GM10248 (cell line): ENCODE measurements at regions not wholly inside any gene's neighbourhood (a gene's known extent, or its start where the extent isn't known, plus 50 kb on each side); places are given as distances from the start of the nearest gene placed in this dataset.

Experiments used
- CTCF ChIA-PET: fragments of 300-600 bp; sonication (Branson Sonifier 250); formaldehyde crosslinking; extraction: SDS; loops from one replicate; lab custom pipeline; 2021; ENCODE audit warnings: antibody characterized with exemption; lab: Yijun Ruan, JAX
- POLR2A ChIA-PET: fragments of 350-650 bp; sonication (Branson Sonifier 250); formaldehyde crosslinking; extraction: SDS; loops from one replicate; lab custom pipeline; 2020; ENCODE audit warnings: antibody characterized with exemption; lab: Yijun Ruan, JAX
- DNase-seq: peaks from one replicate; pipeline ENCODE4 v3.0.0; 2012; ENCODE audit errors: extremely low spot score
- TF ChIP-seq, protein P1 (sequence below): IDR thresholded peaks from 2 replicates; pipeline ENCODE4 v1.5.1; 2012; ENCODE audit warnings: mild to moderate bottlenecking, low read depth; ENCODE audit errors: extremely low read depth, missing control alignments, control extremely low read depth

DNA sequence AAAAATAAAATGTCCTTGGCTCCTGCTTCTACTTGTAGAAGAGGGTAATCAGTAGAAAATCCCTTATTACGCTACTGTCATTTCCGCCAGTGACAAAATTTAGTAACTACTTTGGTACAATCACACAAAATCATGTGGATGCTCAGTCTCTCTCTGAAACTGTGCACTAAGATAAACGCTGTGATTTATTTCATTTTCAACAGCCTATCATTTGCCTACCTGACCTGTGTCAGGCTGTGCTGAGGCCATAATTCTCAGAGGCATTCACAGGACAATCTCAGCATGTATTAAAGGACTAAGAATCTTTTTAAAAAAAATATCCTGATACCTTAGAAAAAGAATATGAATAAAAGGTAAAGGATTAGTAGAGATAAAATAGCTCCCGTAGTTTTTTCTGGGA lies 226.0 kb downstream of the RASSF9 start:
- TF ChIP-seq, protein P1, sequence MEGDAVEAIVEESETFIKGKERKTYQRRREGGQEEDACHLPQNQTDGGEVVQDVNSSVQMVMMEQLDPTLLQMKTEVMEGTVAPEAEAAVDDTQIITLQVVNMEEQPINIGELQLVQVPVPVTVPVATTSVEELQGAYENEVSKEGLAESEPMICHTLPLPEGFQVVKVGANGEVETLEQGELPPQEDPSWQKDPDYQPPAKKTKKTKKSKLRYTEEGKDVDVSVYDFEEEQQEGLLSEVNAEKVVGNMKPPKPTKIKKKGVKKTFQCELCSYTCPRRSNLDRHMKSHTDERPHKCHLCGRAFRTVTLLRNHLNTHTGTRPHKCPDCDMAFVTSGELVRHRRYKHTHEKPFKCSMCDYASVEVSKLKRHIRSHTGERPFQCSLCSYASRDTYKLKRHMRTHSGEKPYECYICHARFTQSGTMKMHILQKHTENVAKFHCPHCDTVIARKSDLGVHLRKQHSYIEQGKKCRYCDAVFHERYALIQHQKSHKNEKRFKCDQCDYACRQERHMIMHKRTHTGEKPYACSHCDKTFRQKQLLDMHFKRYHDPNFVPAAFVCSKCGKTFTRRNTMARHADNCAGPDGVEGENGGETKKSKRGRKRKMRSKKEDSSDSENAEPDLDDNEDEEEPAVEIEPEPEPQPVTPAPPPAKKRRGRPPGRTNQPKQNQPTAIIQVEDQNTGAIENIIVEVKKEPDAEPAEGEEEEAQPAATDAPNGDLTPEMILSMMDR: no peak
- ChIA-PET POLR2A (no interaction called here), CTCF (no interaction called here)
- DNase-seq: no peak

DNA sequence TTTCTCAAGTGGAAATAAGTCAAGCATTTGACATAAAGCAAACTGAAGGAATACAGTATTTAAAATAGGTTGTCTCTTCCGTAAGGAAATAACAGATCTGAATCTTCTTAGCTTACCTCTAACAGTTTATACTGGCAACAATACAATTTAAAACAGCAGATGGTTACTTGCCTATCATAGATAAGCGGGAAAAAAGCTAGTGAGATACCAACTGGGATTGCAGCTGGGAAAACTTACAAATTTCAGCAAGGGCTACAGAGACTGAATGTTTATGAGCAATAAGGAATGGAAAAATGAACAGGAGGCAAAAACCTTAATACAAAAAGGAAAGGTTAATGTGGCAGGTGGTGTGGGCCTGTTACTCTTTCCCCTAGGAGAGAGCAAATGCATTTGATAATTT lies 220.0 kb downstream of the RASSF9 start:
- TF ChIP-seq, protein P1: no peak
- no peak for DNase-seq
- ChIA-PET CTCF (interaction anchor here (0.8 to 1.1 kb wide), 3 partner anchors 22 to 58 kb away, joined by 3 read pairs; no protein-coding TSS in a partner anchor), POLR2A (no interaction called here)

DNA sequence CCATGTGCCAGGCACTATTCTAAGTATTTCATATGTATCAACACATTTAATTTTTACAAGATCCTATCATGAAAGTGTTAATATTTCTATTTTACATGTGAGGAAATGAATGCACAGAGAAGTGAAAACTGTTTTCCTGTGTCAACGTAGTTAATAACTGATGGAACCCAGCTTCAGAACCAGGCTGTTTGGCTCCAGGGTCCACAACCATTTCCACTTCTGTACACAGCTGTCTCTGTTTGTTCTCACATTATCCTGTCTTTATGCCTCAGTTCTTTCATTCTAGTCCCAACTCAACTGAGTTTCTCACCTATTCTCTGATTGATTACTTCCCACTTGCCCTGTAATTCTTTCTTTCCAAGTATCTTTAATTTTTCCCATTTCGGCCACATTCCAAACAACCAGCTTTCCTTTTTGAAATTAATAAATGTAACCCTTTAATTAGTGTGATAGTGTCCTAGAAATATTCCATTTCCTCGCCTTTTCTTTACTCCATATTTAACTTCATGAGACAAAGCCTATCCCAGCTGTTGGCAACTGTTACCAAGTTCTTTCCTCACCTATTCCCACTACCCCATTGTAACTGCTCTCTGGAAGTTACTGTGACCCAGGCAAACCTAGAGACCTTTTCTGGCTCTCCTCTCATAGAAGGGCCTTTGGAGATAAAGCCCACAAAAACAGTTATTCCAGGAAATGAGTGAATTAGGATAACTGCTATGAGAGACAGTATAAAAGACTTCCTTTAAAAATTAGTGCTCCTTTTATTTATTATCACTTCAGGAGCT lies 218.7 kb downstream of the RASSF9 start:
- ChIA-PET CTCF (interaction anchor here (1.1 kb wide), 2 partner anchors 35 to 57 kb away, joined by 3 read pairs; no protein-coding TSS in a partner anchor), POLR2A (no interaction called here)
- TF ChIP-seq, protein P1: no peak
- no peak for DNase-seq

DNA sequence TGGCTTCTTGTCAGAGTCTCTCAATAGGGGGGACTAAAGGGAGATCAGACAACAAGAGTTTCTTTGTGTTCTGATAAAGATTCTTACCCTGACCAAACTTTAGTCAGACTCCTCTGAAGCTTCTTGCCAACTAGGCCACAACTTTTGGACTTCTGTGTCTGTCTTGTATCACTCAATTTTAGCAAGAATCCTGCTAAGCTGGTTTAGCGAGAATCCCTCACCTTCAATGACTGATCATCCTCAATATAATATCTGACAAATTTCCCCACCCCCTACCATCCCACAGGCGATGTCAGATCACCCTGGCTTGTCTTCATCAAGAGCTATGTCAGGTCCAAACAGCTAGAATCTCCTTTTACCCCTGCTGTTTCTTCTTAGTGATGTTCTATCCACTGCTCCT lies 215.2 kb downstream of the RASSF9 start:
- DNase-seq: no peak
- TF ChIP-seq, protein P1: no peak
- ChIA-PET POLR2A (no interaction called here), CTCF (no interaction called here)

DNA sequence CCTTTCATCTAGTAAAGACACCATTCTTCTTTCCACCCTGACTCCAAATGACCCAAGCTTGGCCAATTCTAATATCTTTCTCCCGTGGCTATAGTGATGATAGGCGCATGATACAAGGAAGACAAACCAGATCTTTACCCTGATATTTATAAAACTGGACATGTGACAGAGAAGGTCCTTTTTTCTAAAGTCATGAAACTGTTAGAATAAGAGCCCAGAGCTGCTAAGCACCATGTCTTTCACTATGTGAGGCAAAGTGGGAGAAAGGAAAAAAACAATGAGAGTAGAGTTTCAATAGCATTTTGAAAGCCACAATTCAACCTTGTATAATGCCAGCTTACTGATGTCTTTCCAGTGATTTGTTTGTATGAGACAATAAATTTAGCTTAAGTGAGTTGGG lies 212.4 kb downstream of the RASSF9 start:
- ChIA-PET POLR2A (no interaction called here), CTCF (no interaction called here)
- DNase-seq: no peak
- TF ChIP-seq, protein P1: no peak

DNA sequence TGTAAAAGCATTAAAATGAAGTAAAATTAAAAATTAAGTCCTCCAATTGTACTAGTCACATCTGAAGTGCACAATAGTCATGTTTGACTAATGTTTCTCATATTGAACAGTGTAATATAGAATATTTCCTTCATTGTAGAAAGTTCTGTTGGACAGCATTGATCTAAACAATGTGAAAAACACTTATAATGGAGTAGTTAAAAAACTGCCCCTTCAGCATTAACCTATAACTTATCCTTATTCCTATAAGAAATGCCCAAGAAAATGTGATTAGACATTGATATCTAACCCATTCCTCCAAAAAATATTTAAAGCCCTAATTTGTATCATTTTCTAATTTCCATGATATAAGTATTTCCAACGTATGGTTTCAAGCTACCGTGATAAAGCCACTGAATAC lies 210.7 kb downstream of the RASSF9 start:
- no peak for DNase-seq
- TF ChIP-seq, protein P1: no peak
- ChIA-PET CTCF (no interaction called here), POLR2A (no interaction called here)
